IMR-90 (cell line): ENCODE measurements at regions not wholly inside any gene's neighbourhood (a gene's known extent, or its start where the extent isn't known, plus 50 kb on each side); places are given as distances from the start of the nearest gene placed in this dataset.

Source experiments
- ATAC-seq: fragments of 200-7000 bp; cut with Tn5 transposase; 2 replicates; pipeline ENCODE4 v1.9.1; 2020; ENCODE audit warnings: low read depth, mild to moderate bottlenecking, moderate library complexity
- BruUV-seq: library from RNA; stranded (reverse); fragments of 400-500 nt; replicated peaks from 2 replicates; lab custom pipeline; 2021; lab: Mats Ljungman, UMichigan
- CTCF ChIA-PET: fragments of 300-600 bp; formaldehyde crosslinking; extraction: SDS; loops from one replicate; lab custom pipeline; 2021; ENCODE audit warnings: antibody characterized with exemption; lab: Yijun Ruan, JAX
- POLR2A ChIA-PET: fragments of 300-600 bp; sonication (Branson Sonifier 250); formaldehyde crosslinking; loops from one replicate; lab custom pipeline; 2022; ENCODE audit warnings: antibody characterized with exemption; ENCODE audit not compliant: unreplicated experiment; lab: Charles Lee
- DNase-seq: peaks from one replicate; pipeline ENCODE4 v3.0.0; 2013
- H2AFZ ChIP-seq: replicated peaks from 2 replicates; pipeline ENCODE3; 2013; ENCODE audit warnings: low read length, mild to moderate bottlenecking; ENCODE audit not compliant: poor library complexity
- H2AK5ac ChIP-seq: 2 replicates; pipeline ENCODE4 v1.6.1; 2013; ENCODE audit warnings: low read depth, low read length, inconsistent platforms
- H2AK9ac ChIP-seq: replicated peaks from 2 replicates; pipeline ENCODE3; 2013; ENCODE audit warnings: mild to moderate bottlenecking, low read depth, low read length, moderate library complexity; ENCODE audit not compliant: poor library complexity
- H2BK120ac ChIP-seq: 2 replicates; pipeline ENCODE4 v1.6.1; 2013; ENCODE audit warnings: low read depth, low read length, inconsistent platforms
- H2BK15ac ChIP-seq: 3 replicates; pipeline ENCODE4 v1.6.1; 2013; ENCODE audit warnings: low read depth, low read length, inconsistent platforms
- H2BK20ac ChIP-seq: 2 replicates; pipeline ENCODE4 v1.6.1; 2013; ENCODE audit warnings: low read depth, mild to moderate bottlenecking, inconsistent platforms, low read length, moderate library complexity
- H2BK5ac ChIP-seq: 2 replicates; pipeline ENCODE4 v1.6.1; 2013; ENCODE audit warnings: mild to moderate bottlenecking, low read depth, low read length, inconsistent platforms; ENCODE audit not compliant: poor library complexity, severe bottlenecking
- H3K14ac ChIP-seq: replicated peaks from 2 replicates; pipeline ENCODE4 v1.6.1; 2013; ENCODE audit warnings: low read depth, low read length, inconsistent platforms
- H3K18ac ChIP-seq: 2 replicates; pipeline ENCODE4 v1.6.1; 2013; ENCODE audit warnings: low read depth, low read length, control low read depth
- H3K23ac ChIP-seq: 2 replicates; pipeline ENCODE4 v1.6.1; 2013; ENCODE audit warnings: low read depth, low read length, inconsistent platforms
- H3K27ac ChIP-seq: 2 replicates; pipeline ENCODE4 v1.5.1; 2013; ENCODE audit warnings: mild to moderate bottlenecking, control low read depth, low read length; ENCODE audit not compliant: insufficient read depth
- H3K27me3 ChIP-seq: 2 replicates; pipeline ENCODE4 v1.6.1; 2013; ENCODE audit warnings: low read length; ENCODE audit not compliant: control insufficient read depth, insufficient read depth
- H3K36me3 ChIP-seq: 2 replicates; pipeline ENCODE4 v1.6.1; 2013; ENCODE audit warnings: low read length, mixed read lengths; ENCODE audit not compliant: control insufficient read depth, insufficient read depth
- H3K4ac ChIP-seq: 2 replicates; pipeline ENCODE4 v1.6.1; 2013; ENCODE audit warnings: low read depth, low read length, inconsistent platforms
- H3K4me1 ChIP-seq: 2 replicates; pipeline ENCODE4 v1.6.1; 2013; ENCODE audit warnings: low read length, mixed read lengths; ENCODE audit not compliant: control insufficient read depth, insufficient read depth
- H3K4me2 ChIP-seq: 2 replicates; pipeline ENCODE4 v1.6.1; 2013; ENCODE audit warnings: low read depth, mild to moderate bottlenecking, control low read depth, low read length, moderate library complexity
- H3K4me3 ChIP-seq: 2 replicates; pipeline ENCODE4 v1.5.1; 2013; ENCODE audit warnings: low read depth, mild to moderate bottlenecking, control low read depth, low read length, moderate library complexity; ENCODE audit not compliant: insufficient read depth
- H3K56ac ChIP-seq: 2 replicates; pipeline ENCODE4 v1.6.1; 2013; ENCODE audit warnings: low read length, inconsistent platforms; ENCODE audit not compliant: insufficient read depth; ENCODE audit errors: extremely low read depth
- H3K79me1 ChIP-seq, 2 experiments: 2 replicates each; pipeline ENCODE4 v1.6.1; 2013; ENCODE audit warnings: low read length in 2 of 2, inconsistent platforms in 1 of 2, low read depth in 1 of 2
- H3K9ac ChIP-seq: 2 replicates; pipeline ENCODE4 v1.6.1; 2013; ENCODE audit warnings: low read depth, low read length, control low read depth
- H3K9me1 ChIP-seq: 2 replicates; pipeline ENCODE4 v1.6.1; 2013; ENCODE audit warnings: low read length, inconsistent platforms; ENCODE audit not compliant: insufficient read depth
- H3K9me3 ChIP-seq: 2 replicates; pipeline ENCODE4 v1.6.1; 2013; ENCODE audit warnings: low read length; ENCODE audit not compliant: control insufficient read depth, insufficient read depth
- H4K20me1 ChIP-seq: 2 replicates; pipeline ENCODE4 v1.6.1; 2013; ENCODE audit warnings: low read length, inconsistent platforms; ENCODE audit not compliant: insufficient read depth
- H4K5ac ChIP-seq: 2 replicates; pipeline ENCODE4 v1.6.1; 2013; ENCODE audit warnings: mild to moderate bottlenecking, low read depth, low read length, control low read depth
- H4K8ac ChIP-seq, 2 experiments: 2 replicates each; pipeline ENCODE4 v1.6.1; 2013; ENCODE audit warnings: low read depth in 2 of 2, low read length in 2 of 2, control low read depth in 1 of 2, inconsistent platforms in 1 of 2
- H4K91ac ChIP-seq: 2 replicates; pipeline ENCODE4 v1.6.1; 2013; ENCODE audit warnings: low read depth, low read length, inconsistent platforms; ENCODE audit not compliant: insufficient read depth
- BHLHE40 ChIP-seq: fragments of 150-350 bp; IDR thresholded peaks from 2 replicates; pipeline ENCODE4 v1.6.1; 2016; ENCODE audit warnings: mild to moderate bottlenecking, low read depth, low read length
- CEBPB ChIP-seq: IDR thresholded peaks from 2 replicates; pipeline ENCODE4 v1.6.1; 2012; ENCODE audit warnings: low read depth, low read length, improper control_type of control experiment
- CHD1 ChIP-seq: IDR thresholded peaks from 2 replicates; pipeline ENCODE4 v1.6.1; 2012; ENCODE audit warnings: low read depth, low read length, improper control_type of control experiment
- FOS ChIP-seq: fragments of 150-350 bp; IDR thresholded peaks from 2 replicates; pipeline ENCODE4 v1.6.1; 2016; ENCODE audit warnings: low read depth, low read length
- MAFK ChIP-seq: IDR thresholded peaks from 2 replicates; pipeline ENCODE4 v1.6.1; 2012; ENCODE audit warnings: low read depth, low read length, improper control_type of control experiment
- MAZ ChIP-seq: IDR thresholded peaks from 2 replicates; pipeline ENCODE4 v1.6.1; 2012; ENCODE audit warnings: low read depth, mild to moderate bottlenecking, low read length, improper control_type of control experiment, moderate library complexity, borderline replicate concordance
- MXI1 ChIP-seq: IDR thresholded peaks from 2 replicates; pipeline ENCODE4 v1.6.1; 2012; ENCODE audit warnings: low read depth, mild to moderate bottlenecking, low read length, moderate library complexity, borderline replicate concordance
- NFE2L2 ChIP-seq: fragments of 150-350 bp; IDR thresholded peaks from 2 replicates; pipeline ENCODE4 v1.6.1; 2016; ENCODE audit warnings: low read depth, mild to moderate bottlenecking, low read length
- POLR2A ChIP-seq: IDR thresholded peaks from 2 replicates; pipeline ENCODE4 v1.6.1; 2012; ENCODE audit warnings: mild to moderate bottlenecking, low read depth, low read length
- RAD21 ChIP-seq: IDR thresholded peaks from 2 replicates; pipeline ENCODE4 v1.6.1; 2012; ENCODE audit warnings: low read length, improper control_type of control experiment
- RCOR1 ChIP-seq: IDR thresholded peaks from 2 replicates; pipeline ENCODE4 v1.6.1; 2012; ENCODE audit warnings: mild to moderate bottlenecking, low read length, improper control_type of control experiment; ENCODE audit not compliant: insufficient replicate concordance
- RFX5 ChIP-seq: IDR thresholded peaks from 2 replicates; pipeline ENCODE4 v1.8.0; 2012; ENCODE audit warnings: low read depth, mild to moderate bottlenecking, low read length, moderate library complexity
- SMC3 ChIP-seq: fragments of 150-350 bp; IDR thresholded peaks from 2 replicates; pipeline ENCODE4 v1.6.1; 2016; ENCODE audit warnings: low read depth, mild to moderate bottlenecking, antibody characterized with exemption, low read length, moderate library complexity
- WGBS, 2 experiments: methylation state at CpG; one replicate each; pipeline versions ENCODE4 v1.1.5 to v1.1.7; 2013; ENCODE audit warnings: missing lambda C conversion rate in 2 of 2; ENCODE audit not compliant: insufficient read length in 1 of 2; ENCODE audit errors: extremely low coverage in 2 of 2; 5-methylcytosine and 5-hydroxymethylcytosine counted together
- dilution Hi-C: fragments of 300-500 bp; cut with HindIII; formaldehyde crosslinking; loops from one replicate; pipeline ENCODE4 v1.14.3; 2018; ENCODE audit warnings: low sequenced_read_pairs; ENCODE audit not compliant: unreplicated experiment
- in situ Hi-C: fragments of 300-500 bp; cut with MboI; formaldehyde crosslinking; loops from 3 replicates; pipeline ENCODE4 v1.14.3; 2019; ENCODE audit warnings: low sequenced_read_pairs, inconsistent platforms, mixed read lengths
- intact Hi-C: fragments of 100-400 bp; cut with micrococcal nuclease; formaldehyde crosslinking; loops from 2 replicates; pipeline ENCODE4 v1.10.0; 2022
- TF ChIP-seq, protein P1 (sequence below): fragments of 150-350 bp; IDR thresholded peaks from 2 replicates; pipeline ENCODE4 v1.6.1; 2017; ENCODE audit warnings: mild to moderate bottlenecking, antibody characterized with exemption, low read length, low read depth
- TF ChIP-seq, protein P2 (sequence below): conservative IDR thresholded peaks from 2 replicates; pipeline ENCODE4 v1.5.1; 2012; ENCODE audit warnings: mild to moderate bottlenecking, low read depth, low read length, improper control_type of control experiment
- TF ChIP-seq, protein P3 (sequence below): fragments of 150-350 bp; IDR thresholded peaks from 2 replicates; pipeline ENCODE4 v1.6.1; 2016; ENCODE audit warnings: low read depth, mild to moderate bottlenecking, low read length, moderate library complexity, borderline replicate concordance

DNA sequence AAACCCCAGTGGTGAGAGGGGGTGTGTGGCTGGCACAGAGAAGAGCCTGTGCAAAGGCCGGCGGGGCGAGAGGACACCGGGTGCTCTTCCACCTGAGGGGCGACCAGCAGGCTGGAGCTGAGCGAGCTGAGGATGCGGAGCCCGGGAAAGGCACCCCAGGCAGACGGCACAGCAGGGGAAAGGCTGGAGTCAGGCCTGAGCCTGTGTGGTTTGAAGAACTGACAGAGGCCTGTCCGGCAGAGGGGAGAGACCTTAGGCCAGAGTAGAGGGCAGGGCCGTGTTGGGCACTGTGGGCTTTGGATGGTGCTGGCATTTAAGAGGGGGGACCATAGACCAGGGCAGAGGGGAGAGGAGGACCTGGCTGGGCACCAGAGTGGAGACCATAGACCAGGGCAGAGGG lies 149.8 kb downstream of the RTP5 start:
- Histone ChIP-seq H2AK9ac (no peak overlapping the region), H2BK20ac (no peak overlapping the region), H3K18ac (no peak overlapping the region), H4K20me1 (no peaks in the 10 kb centered on the region), H3K4ac (no peak overlapping the region), H3K23ac (no peak overlapping the region), H2BK5ac (no peak overlapping the region), H3K27me3 (peaks cover 60% of the 10 kb centered on the region), H3K9ac (no peak overlapping the region), H3K9me1 (no peaks in the 10 kb centered on the region), H3K79me1 (no peaks in the 10 kb centered on the region), H3K4me1 (no peaks in the 10 kb centered on the region), H3K56ac (no peak overlapping the region), H4K8ac (no peak overlapping the region), H3K14ac (no peak overlapping the region), H3K36me3 (no peaks in the 10 kb centered on the region), H3K4me2 (no peak overlapping the region), H2BK120ac (no peak overlapping the region), H3K27ac (no peak overlapping the region), H3K4me3 (no peak overlapping the region), H2BK15ac (no peak overlapping the region), H3K9me3 (peaks cover 2% of the 10 kb centered on the region; the same call in 1 of the 2 replicates), H4K91ac (no peak overlapping the region), H4K5ac (no peak overlapping the region), H2AK5ac (no peak overlapping the region), H2AFZ (no peak overlapping the region)
- BruUV-seq: no TSS peak
- in situ Hi-C loops (no loop called here), dilution Hi-C loops (no loop called here), intact Hi-C loops (no loop called here)
- ChIA-PET POLR2A (no interaction called here), CTCF (no interaction called here)
- ATAC-seq (no peak), DNase-seq (no peak)
- TF ChIP-seq, protein P1, sequence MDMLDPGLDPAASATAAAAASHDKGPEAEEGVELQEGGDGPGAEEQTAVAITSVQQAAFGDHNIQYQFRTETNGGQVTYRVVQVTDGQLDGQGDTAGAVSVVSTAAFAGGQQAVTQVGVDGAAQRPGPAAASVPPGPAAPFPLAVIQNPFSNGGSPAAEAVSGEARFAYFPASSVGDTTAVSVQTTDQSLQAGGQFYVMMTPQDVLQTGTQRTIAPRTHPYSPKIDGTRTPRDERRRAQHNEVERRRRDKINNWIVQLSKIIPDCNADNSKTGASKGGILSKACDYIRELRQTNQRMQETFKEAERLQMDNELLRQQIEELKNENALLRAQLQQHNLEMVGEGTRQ: no peak
- TF ChIP-seq SMC3 (no peak), MXI1 (no peak), BHLHE40 (no peak), RFX5 (no peak), CEBPB (no peak), CHD1 (no peak), MAZ (no peak), MAFK (no peak), RCOR1 (no peak), NFE2L2 (no peak), POLR2A (no peak), RAD21 (no peak), FOS (no peak)
- TF ChIP-seq, protein P2, sequence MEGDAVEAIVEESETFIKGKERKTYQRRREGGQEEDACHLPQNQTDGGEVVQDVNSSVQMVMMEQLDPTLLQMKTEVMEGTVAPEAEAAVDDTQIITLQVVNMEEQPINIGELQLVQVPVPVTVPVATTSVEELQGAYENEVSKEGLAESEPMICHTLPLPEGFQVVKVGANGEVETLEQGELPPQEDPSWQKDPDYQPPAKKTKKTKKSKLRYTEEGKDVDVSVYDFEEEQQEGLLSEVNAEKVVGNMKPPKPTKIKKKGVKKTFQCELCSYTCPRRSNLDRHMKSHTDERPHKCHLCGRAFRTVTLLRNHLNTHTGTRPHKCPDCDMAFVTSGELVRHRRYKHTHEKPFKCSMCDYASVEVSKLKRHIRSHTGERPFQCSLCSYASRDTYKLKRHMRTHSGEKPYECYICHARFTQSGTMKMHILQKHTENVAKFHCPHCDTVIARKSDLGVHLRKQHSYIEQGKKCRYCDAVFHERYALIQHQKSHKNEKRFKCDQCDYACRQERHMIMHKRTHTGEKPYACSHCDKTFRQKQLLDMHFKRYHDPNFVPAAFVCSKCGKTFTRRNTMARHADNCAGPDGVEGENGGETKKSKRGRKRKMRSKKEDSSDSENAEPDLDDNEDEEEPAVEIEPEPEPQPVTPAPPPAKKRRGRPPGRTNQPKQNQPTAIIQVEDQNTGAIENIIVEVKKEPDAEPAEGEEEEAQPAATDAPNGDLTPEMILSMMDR: no peak
- TF ChIP-seq, protein P3, sequence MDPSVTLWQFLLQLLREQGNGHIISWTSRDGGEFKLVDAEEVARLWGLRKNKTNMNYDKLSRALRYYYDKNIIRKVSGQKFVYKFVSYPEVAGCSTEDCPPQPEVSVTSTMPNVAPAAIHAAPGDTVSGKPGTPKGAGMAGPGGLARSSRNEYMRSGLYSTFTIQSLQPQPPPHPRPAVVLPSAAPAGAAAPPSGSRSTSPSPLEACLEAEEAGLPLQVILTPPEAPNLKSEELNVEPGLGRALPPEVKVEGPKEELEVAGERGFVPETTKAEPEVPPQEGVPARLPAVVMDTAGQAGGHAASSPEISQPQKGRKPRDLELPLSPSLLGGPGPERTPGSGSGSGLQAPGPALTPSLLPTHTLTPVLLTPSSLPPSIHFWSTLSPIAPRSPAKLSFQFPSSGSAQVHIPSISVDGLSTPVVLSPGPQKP: no peak
- 73% methylated on average over 9 of the region's 11 CpGs; no CpG with 5 or more reads in 1 of the 2 experiments for whole genome bisulfite sequencing, 2 experiments
